ENCODE measurements at regions not wholly inside any gene's neighbourhood (a gene's known extent, or its start where the extent isn't known, plus 50 kb on each side); places are given as distances from the start of the nearest gene placed in this dataset.

DNA sequence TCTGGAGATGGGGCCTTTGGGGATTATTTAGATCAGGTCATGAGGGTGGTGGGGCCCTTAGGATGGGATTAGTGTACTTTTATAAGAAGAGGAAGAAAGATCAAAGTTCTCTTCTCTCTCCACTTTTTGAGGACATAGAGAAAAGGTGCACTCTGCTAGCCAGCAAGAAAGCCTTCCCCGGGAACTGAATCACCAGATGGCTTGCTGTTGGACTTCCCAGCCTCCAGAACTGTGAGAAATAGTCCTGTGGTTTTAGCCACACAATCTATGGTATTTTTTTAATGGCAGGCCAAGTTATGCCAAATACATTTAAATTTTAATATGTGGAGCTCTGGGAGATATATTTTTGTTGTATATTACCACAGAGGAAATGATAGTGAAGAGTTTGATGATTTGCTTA is 385.8 kb downstream of the KLF12 start:
- Mint-ChIP-seq H3K4me1 (ENCODE audit: low read depth, unreplicated experiment) (no peaks in the 10 kb centered on the region), H3K9me3 (ENCODE audit: unreplicated experiment) (no peaks in the 10 kb centered on the region), H3K4me3 (ENCODE audit: unreplicated experiment) (no peak overlapping the region), H3K36me3 (ENCODE audit: insufficient read depth, unreplicated experiment) (no peaks in the 10 kb centered on the region), H3K27ac (ENCODE audit: unreplicated experiment) (no peak overlapping the region), H3K27me3 (ENCODE audit: insufficient read depth, unreplicated experiment) (no peaks in the 10 kb centered on the region)
- DNase-seq = no peak
- intact Hi-C loops (cut with micrococcal nuclease; ENCODE audit: unreplicated experiment) = no loop called here
- ChIA-PET CTCF (no interaction called here), POLR2A (no interaction called here)
- BruUV-seq (replicated peaks) = no TSS peak
- Histone ChIP-seq H3K4me1 (no peaks in the 10 kb centered on the region), H3K4me3 (ENCODE audit: low read depth, low read length) (no peak overlapping the region), H3K9me3 (no peaks in the 10 kb centered on the region), H3K36me3 (ENCODE audit: control insufficient read depth, insufficient read depth, low read length) (no peaks in the 10 kb centered on the region), H3K27me3 (replicated peaks; ENCODE audit: control insufficient read depth, insufficient read depth, low read length) (no peaks in the 10 kb centered on the region)
- TF ChIP-seq, protein P1, sequence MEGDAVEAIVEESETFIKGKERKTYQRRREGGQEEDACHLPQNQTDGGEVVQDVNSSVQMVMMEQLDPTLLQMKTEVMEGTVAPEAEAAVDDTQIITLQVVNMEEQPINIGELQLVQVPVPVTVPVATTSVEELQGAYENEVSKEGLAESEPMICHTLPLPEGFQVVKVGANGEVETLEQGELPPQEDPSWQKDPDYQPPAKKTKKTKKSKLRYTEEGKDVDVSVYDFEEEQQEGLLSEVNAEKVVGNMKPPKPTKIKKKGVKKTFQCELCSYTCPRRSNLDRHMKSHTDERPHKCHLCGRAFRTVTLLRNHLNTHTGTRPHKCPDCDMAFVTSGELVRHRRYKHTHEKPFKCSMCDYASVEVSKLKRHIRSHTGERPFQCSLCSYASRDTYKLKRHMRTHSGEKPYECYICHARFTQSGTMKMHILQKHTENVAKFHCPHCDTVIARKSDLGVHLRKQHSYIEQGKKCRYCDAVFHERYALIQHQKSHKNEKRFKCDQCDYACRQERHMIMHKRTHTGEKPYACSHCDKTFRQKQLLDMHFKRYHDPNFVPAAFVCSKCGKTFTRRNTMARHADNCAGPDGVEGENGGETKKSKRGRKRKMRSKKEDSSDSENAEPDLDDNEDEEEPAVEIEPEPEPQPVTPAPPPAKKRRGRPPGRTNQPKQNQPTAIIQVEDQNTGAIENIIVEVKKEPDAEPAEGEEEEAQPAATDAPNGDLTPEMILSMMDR (IDR thresholded peaks at IDR 0.05; ENCODE audit: insufficient read depth in 1 of 2, low read depth in 1 of 2, low read length in 1 of 2, severe bottlenecking in 1 of 2, unreplicated experiment in 1 of 2) = no peak

DNA sequence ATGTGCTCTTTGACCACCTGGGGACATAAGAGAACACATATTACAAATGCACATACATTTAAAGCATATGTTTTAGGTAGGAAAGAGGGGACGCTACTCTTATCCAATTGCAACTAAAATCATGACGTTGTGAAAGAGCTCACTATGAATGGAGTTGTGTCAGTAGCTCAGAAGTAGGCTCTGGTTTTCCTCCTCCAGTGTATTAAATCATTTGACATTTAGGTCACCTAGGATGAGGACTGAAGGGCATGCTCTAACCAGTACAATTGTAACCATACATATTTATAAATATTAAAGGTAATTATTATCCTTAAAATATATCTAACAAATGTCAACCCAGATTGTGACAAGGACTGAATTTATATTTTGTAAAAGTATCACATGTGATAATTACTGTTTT is 389.0 kb downstream of the KLF12 start:
- intact Hi-C loops (cut with micrococcal nuclease; ENCODE audit: unreplicated experiment) = no loop called here
- Histone ChIP-seq H3K36me3 (ENCODE audit: control insufficient read depth, insufficient read depth, low read length) (no peaks in the 10 kb centered on the region), H3K4me1 (no peaks in the 10 kb centered on the region), H3K27me3 (replicated peaks; ENCODE audit: control insufficient read depth, insufficient read depth, low read length) (no peaks in the 10 kb centered on the region), H3K4me3 (ENCODE audit: low read depth, low read length) (no peak overlapping the region), H3K9me3 (no peaks in the 10 kb centered on the region)
- no peaks in the 10 kb centered on the region for H3K9me3 Mint-ChIP-seq (ENCODE audit: unreplicated experiment)
- DNase-seq = no peak
- H3K4me1 Mint-ChIP-seq (ENCODE audit: low read depth, unreplicated experiment) = no peaks in the 10 kb centered on the region
- TF ChIP-seq, protein P1 (IDR thresholded peaks at IDR 0.05; ENCODE audit: insufficient read depth in 1 of 2, low read depth in 1 of 2, low read length in 1 of 2, severe bottlenecking in 1 of 2, unreplicated experiment in 1 of 2) = no peak
- no peaks in the 10 kb centered on the region for H3K36me3 Mint-ChIP-seq (ENCODE audit: insufficient read depth, unreplicated experiment)
- ChIA-PET CTCF (no interaction called here), POLR2A (no interaction called here)
- H3K4me3 Mint-ChIP-seq (ENCODE audit: unreplicated experiment) = no peak overlapping the region
- no TSS peak for BruUV-seq (replicated peaks)
- H3K27me3 Mint-ChIP-seq (ENCODE audit: insufficient read depth, unreplicated experiment) = no peaks in the 10 kb centered on the region
- H3K27ac Mint-ChIP-seq (ENCODE audit: unreplicated experiment) = no peak overlapping the region

DNA sequence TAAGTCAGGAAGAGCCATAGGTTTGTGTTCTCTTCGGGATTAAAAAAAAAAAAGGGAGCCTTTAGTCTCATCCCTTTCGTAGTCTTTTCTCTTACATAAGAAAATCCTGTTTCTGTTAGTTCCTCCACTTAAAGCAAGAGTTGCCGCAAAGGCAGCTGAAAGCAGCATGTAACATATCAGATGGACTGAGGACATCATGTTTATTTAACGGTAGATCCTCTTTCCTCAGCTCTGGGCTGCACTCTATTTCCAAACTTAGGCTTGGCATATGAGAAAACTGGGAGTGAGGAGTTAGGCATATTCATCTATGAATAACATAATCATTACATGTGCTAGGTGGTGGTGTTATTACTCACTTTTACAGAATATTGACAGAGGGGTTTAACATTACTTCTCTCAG is 391.2 kb downstream of the KLF12 start:
- no TSS peak for BruUV-seq (replicated peaks)
- TF ChIP-seq, protein P1 (IDR thresholded peaks at IDR 0.05; ENCODE audit: insufficient read depth in 1 of 2, low read depth in 1 of 2, low read length in 1 of 2, severe bottlenecking in 1 of 2, unreplicated experiment in 1 of 2) = no peak

More for the DNA sequence above, 391.2 kb downstream of the KLF12 start:
- intact Hi-C loops (cut with micrococcal nuclease; ENCODE audit: unreplicated experiment) = no loop called here
- no peak overlapping the region for H3K4me3 Mint-ChIP-seq (ENCODE audit: unreplicated experiment)
- POLR2A ChIA-PET = no interaction called here
- H3K36me3 Mint-ChIP-seq (ENCODE audit: insufficient read depth, unreplicated experiment) = no peaks in the 10 kb centered on the region
- H3K4me1 Mint-ChIP-seq (ENCODE audit: low read depth, unreplicated experiment) = no peaks in the 10 kb centered on the region
- Histone ChIP-seq H3K36me3 (ENCODE audit: control insufficient read depth, insufficient read depth, low read length) (no peaks in the 10 kb centered on the region), H3K4me3 (ENCODE audit: low read depth, low read length) (no peak overlapping the region), H3K4me1 (no peaks in the 10 kb centered on the region), H3K9me3 (no peaks in the 10 kb centered on the region), H3K27me3 (replicated peaks; ENCODE audit: control insufficient read depth, insufficient read depth, low read length) (no peaks in the 10 kb centered on the region)
- no peaks in the 10 kb centered on the region for H3K27me3 Mint-ChIP-seq (ENCODE audit: insufficient read depth, unreplicated experiment)
- H3K9me3 Mint-ChIP-seq (ENCODE audit: unreplicated experiment) = no peaks in the 10 kb centered on the region
- no peak for DNase-seq
- CTCF ChIA-PET = no interaction called here
- H3K27ac Mint-ChIP-seq (ENCODE audit: unreplicated experiment) = no peak overlapping the region

All from Caco-2 (cell line).